Right atrium auricular region (tissue), 2 donors: ENCODE measurements at regions not wholly inside any gene's neighbourhood (a gene's known extent, or its start where the extent isn't known, plus 50 kb on each side); places are given as distances from the start of the nearest gene placed in this dataset.

ENCODE experiments used
- DNase-seq: peaks from one replicate; pipeline ENCODE4 v3.0.0-alpha.2; 2019; ENCODE audit warnings: low spot score
- H3K27ac ChIP-seq, 2 donors: fragments of 200-600 bp; sonication (generic); 1 replicate in 1 of 2; 2 replicates in 1 of 2; pipeline ENCODE4 v1.5.1; 2016 to 2019
- H3K27me3 ChIP-seq, 2 donors: fragments of 200-600 bp; sonication (generic); one replicate each; pipeline versions ENCODE4 v1.5.1 to v1.6.0; 2017 to 2019
- H3K36me3 ChIP-seq: fragments of 200-600 bp; sonication (generic); one replicate; pipeline ENCODE4 v1.5.1; 2016
- H3K4me1 ChIP-seq, 2 donors: fragments of 200-600 bp; sonication (generic); one replicate each; pipeline versions ENCODE4 v1.5.1 to v1.6.0; 2017 to 2019
- H3K4me3 ChIP-seq, 2 donors: fragments of 200-600 bp; sonication (generic); 1 replicate in 1 of 2; 2 replicates in 1 of 2; pipeline ENCODE4 v1.5.1; 2017 to 2019; ENCODE audit warnings: mild to moderate bottlenecking in 1 of 2, moderate library complexity in 1 of 2
- H3K9me3 ChIP-seq, 2 donors: fragments of 200-600 bp; sonication (generic); one replicate each; pipeline ENCODE4 v1.5.1; 2019
- CTCF ChIP-seq, 2 donors: fragments of 200-600 bp; sonication (generic); IDR thresholded peaks; one replicate each; pipeline ENCODE4 v1.5.1; 2019; ENCODE audit warnings: antibody characterized with exemption in 2 of 2

GRCh38 chr2:226600802-226601201 is 198.8 kb downstream of the IRS1 start:
- H3K27me3 ChIP-seq: no peaks in the 10 kb centered on the region
- no peaks in the 10 kb centered on the region for H3K9me3 ChIP-seq
- H3K4me3 ChIP-seq: no peak overlapping the region
- no peak overlapping the region for H3K27ac ChIP-seq
- no peak for DNase-seq
- TF ChIP-seq CTCF (IDR thresholded peaks at IDR 0.05): no peak
- H3K4me1 ChIP-seq: no peaks in the 10 kb centered on the region
- no peaks in the 10 kb centered on the region for H3K36me3 ChIP-seq

GRCh38 chr2:226600184-226600583 is 199.4 kb downstream of the IRS1 start:
- no peaks in the 10 kb centered on the region for H3K36me3 ChIP-seq
- no peak for DNase-seq
- H3K27me3 ChIP-seq: no peaks in the 10 kb centered on the region
- H3K9me3 ChIP-seq: no peaks in the 10 kb centered on the region
- no peak for TF ChIP-seq CTCF (IDR thresholded peaks at IDR 0.05)
- H3K4me1 ChIP-seq: no peaks in the 10 kb centered on the region
- no peak overlapping the region for H3K4me3 ChIP-seq
- H3K27ac ChIP-seq: no peak overlapping the region

GRCh38 chr2:226589043-226589442 is 210.6 kb downstream of the IRS1 start:
- Histone ChIP-seq H3K27me3 (no peaks in the 10 kb centered on the region), H3K9me3 (peaks cover 0 to 34% of the 10 kb centered on the region in 2 donors), H3K36me3 (no peaks in the 10 kb centered on the region), H3K4me3 (no peak overlapping the region), H3K4me1 (no peaks in the 10 kb centered on the region), H3K27ac (no peak overlapping the region)
- TF ChIP-seq CTCF (IDR thresholded peaks at IDR 0.05): no peak
- DNase-seq: no peak

- Histone ChIP-seq H3K36me3 (no peaks in the 10 kb centered on the region), H3K9me3 (peaks cover 0 to 30% of the 10 kb centered on the region in 2 donors), H3K27ac (no peak overlapping the region), H3K4me3 (no peak overlapping the region), H3K27me3 (no peaks in the 10 kb centered on the region), H3K4me1 (peaks cover 0 to 10% of the 10 kb centered on the region in 2 donors)
- no peak for TF ChIP-seq CTCF (IDR thresholded peaks at IDR 0.05)
- DNase-seq: no peak
Measured at GRCh38 chr2:226585130-226585561, 214.5 kb downstream of the IRS1 start.

GRCh38 chr2:226584518-226585055 is 215.0 kb downstream of the IRS1 start:
- no peaks in the 10 kb centered on the region for H3K36me3 ChIP-seq
- H3K27ac ChIP-seq: no peak overlapping the region
- H3K27me3 ChIP-seq: no peaks in the 10 kb centered on the region
- peaks cover 0 to 10% of the 10 kb centered on the region in 2 donors for H3K4me1 ChIP-seq
- TF ChIP-seq CTCF (IDR thresholded peaks at IDR 0.05): no peak
- peaks cover 0 to 24% of the 10 kb centered on the region in 2 donors for H3K9me3 ChIP-seq
- no peak for DNase-seq
- H3K4me3 ChIP-seq: no peak overlapping the region

- no peak overlapping the region for H3K27ac ChIP-seq
- DNase-seq: no peak
- no peak for TF ChIP-seq CTCF (IDR thresholded peaks at IDR 0.05)
- H3K4me3 ChIP-seq: no peak overlapping the region
- no peaks in the 10 kb centered on the region for H3K36me3 ChIP-seq
- H3K9me3 ChIP-seq: peaks cover 0 to 16% of the 10 kb centered on the region in 2 donors
- H3K27me3 ChIP-seq: no peaks in the 10 kb centered on the region
- peaks cover 0 to 10% of the 10 kb centered on the region in 2 donors for H3K4me1 ChIP-seq
Measured at GRCh38 chr2:226583715-226584114, 215.9 kb downstream of the IRS1 start.
